HPDE6-E6E7 (cell line): ENCODE measurements at regions not wholly inside any gene's neighbourhood (a gene's known extent, or its start where the extent isn't known, plus 50 kb on each side); places are given as distances from the start of the nearest gene placed in this dataset.

Experiments used
- DNase-seq: peaks from one replicate; pipeline ENCODE4 v3.0.0; 2011; ENCODE audit warnings: missing footprints; ENCODE audit errors: extremely low spot score

DNA sequence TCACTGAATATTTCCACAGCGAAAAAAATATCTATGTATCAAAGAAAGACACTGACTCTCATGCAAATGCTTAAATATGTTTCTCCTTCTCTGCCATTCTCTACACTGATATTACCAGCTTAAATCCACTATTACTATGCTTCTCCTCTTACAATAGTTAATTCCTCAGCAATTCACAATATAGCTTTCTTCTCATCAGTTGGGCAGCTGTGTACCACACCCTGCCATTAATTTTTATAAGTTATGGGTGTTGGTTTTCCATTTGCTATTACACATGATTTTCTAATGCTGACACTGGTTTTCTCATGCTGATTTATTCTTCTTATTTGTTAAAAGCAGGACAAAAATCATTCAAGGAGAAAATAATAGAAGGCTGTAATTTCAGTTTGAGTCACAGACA lies 251.8 kb downstream of the TBX15 start:
- no peak for DNase-seq

DNA sequence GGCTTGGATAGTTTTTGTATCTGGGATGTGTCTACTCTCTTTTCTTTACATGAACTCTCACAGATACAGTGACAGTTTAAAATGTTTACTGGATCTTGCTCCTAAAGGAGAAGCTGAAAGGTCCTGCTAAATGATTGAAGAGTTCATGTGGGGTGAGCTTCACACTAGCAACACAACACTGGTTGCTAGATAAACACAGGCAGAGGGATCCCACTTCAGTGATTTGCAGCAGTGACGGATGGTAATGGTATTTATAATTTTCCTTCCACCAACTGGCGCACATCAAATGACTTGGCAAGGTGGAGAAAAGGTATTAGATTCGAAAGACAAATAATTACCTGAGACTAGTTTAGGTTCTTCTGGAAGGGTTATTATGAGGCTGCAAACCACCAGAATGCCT lies 270.2 kb downstream of the TBX15 start:
- DNase-seq: no peak

DNA sequence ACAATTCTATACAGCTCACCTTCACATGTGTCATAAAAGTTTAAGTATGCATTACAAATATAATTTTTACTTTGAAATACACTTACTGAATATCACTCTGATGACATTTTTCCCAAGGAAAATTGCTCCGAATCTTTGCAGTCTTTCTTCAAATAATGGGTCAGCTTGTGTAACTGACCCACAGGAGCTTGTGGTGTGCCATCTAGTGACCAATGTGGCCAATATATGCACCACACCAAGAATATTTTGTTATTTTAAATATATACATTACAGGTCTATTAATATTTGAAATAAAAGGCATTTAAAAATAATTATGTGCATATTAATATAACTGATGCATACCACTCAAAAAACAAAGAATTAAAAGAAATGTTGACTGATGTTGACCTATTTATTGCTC lies 271.4 kb downstream of the TBX15 start:
- DNase-seq: no peak

DNA sequence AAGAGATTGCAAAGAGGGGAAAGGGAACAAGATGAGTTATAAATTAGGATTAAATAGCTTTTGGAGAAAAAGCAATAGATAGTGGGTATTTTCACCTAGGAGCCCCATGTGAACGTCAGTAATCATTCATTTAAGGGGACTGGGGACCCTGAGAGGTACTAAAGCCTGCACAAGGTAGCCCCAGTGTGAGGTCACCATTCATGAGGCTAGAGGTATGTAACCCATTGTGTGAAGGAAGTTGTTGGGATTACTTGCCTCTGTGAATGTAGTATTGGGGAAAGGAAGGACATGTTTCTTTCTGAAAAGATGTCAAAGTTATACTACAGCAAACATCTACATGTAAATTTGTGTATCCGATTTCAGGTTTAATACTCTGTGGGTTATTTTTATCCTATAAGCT lies 276.8 kb downstream of the TBX15 start:
- DNase-seq: no peak

DNA sequence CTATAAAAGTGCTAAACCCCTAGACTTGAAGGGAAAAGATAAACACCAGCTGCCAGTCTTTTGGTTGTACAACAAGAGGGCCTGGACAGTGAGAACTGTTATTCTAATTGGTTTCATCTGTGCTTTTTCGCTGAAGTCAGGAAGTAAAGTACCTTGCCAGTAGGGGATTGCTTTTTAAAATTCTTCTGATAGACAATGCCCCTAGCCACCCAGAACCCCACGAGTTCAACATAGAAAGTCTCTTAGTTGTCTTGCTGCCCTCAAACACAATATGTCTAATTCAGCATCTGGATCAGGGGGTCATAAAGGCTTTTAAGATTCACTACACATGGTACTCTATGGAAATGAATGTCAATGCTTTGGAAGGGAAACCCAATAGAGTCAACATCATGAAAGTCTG lies 289.2 kb downstream of the TBX15 start:
- no peak for DNase-seq

DNA sequence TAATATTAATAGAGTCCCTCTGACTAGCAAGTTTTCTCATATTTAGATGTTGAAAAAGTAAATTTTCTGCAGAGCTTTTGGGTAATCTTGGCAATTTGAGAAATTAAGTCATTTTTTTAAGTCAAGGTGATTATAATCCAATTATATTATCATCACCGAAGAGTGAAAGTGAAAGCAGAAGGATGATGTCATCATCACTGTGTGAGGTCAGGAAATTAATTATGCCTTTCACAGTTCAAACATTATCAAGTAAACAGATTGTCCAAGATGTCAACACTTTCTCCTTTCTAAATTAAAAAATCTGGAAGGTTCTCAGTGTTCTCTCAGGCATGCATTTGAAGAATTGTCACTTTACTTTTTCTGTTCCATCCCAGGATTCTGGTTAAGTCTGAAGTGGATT lies 296.0 kb downstream of the TBX15 start:
- no peak for DNase-seq

DNA sequence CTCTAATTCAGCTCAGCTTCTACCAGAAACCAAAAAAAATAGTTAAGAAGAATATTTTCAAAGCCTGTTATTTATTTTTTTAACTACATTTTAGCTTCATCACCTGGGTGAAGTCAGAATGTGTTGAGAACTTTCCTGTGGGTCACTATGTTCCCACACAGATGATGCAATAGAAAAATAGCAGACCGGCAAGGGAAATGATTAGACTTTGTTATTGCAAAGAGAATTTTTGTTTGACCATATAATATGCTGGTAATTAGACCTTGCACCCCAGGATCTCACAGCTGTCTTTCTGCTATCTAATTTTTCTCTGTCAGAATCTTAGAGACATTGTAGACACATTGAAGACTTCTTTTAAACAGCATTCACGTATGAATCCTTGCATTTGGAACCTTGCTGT lies 299.3 kb downstream of the TBX15 start:
- DNase-seq: no peak

DNA sequence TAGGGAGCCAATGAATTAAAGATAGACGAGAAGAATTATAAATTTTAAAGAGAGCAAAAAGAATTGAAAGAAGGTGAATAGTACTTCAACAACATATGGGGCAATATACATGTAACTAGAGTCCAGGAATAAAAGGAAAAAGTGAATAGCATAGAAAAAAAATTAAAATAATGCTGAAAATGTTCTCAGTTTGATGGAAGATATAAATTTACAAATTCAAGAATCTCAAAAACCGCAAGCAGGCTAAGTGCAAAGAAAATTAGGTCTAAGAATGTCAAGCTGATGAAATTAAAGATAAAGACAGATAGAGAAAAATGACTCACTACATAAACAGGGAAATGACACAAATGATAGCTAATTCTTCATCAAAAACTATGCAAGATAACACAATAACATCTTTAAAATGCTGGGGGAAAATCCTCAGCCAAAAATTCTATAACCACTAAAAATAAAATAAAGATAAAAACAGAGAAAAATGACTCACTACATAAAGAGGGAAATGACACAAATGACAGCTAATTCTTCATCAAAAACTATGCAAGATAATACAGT lies 326.3 kb downstream of the TBX15 start:
- no peak for DNase-seq

DNA sequence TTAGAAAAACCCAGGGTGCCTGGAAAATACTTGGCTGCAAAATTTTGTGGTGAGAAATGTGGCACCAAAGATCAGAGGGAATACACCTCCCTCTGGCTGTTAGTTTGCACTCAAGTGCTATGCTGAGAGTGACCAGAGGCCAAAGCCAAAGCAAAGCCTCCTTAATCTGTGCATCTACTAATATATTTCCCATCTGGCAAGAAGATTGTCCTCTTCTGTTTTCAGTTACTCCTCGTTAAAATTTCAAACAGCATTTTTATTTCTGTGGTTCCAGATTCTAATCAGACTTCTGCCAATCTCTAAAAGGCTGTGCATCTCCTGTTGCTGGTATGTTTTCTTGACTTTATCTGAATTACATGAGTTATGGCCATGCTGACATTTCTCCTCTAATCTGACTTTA lies 327.4 kb downstream of the TBX15 start:
- no peak for DNase-seq

DNA sequence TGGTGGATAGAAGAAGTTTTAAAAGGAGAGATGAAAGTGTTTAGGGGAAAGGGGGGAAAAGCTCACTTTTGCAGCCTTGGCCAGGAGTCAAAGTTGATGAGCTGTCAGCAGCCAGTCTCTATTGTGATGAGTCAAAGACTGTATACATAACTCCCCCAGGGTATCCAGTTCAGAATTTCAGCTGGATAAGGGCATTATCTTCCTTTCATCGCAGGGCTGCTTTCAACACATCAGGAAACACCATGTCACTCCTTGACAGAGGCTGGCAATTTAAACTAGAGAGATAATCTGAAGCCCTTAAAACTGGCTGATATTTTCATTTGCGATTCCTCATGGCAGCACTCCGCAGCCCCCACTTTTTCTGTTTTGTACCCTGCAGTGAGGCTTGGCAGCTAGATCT lies 328.5 kb downstream of the TBX15 start:
- no peak for DNase-seq

DNA sequence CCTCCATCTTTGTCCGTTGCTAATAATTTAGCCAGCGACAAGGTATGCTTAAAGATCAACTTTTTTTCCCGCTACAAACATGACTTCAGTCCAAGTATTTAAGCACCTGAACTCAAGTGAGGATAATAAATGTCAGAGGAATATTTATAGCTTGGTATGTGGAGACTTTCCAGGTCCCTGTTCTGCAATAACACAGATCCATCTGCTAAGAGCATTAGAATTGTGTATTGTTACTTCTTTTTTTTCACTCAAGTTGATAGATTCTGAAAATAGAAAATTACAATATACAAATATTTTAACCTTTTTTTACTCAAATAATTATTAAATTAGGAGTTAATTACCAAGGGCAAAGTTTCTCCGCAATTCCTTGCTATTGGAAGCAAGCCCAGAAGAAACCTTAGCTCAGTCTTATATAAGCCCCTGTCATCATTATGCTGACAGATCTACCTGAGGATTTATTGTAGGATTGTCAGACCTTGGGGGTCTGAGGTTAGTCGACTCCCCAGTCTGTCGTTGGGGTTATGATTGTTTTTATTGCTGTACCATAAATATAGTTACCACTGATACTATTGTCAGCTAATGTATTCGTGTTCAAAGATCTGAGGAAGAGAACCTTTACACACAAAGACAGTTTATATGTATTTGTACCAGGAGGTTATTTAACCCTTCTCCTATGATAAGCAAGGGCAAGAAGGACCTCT lies 337.9 kb downstream of the TBX15 start:
- DNase-seq: no peak

DNA sequence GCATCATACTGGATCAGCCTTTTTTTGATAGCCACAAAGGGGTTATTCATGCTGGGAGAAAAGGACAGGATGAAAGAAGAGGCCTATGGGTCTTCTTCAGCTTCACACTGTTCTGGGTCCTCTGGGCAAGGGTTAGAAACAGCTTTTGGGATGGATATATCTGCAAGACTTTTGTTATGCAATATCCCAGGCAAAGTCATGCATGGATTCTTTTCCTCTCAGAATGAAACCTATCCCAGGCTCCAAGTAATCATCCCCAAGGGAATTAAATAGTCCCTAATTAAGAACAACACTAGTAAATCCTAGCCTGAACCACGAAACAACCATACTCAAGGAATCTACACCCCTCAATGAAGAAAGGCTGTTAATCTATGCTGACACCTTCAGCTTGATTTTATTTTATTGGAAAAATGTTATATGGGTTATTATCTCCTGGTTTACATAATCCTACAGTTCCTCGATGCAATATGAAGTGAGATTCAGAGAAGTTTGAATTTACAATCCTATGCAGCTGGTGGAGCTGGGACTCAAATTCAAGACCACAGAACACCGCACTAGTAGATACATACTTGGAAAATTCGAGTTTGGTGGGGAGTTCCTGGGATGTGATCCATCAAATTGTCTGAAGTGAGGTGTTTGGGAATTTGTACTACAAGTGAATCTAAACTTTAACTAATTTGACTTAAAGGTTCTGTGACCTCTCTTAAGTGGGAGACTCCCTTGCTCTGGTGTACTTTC lies 338.6 kb downstream of the TBX15 start:
- no peak for DNase-seq

DNA sequence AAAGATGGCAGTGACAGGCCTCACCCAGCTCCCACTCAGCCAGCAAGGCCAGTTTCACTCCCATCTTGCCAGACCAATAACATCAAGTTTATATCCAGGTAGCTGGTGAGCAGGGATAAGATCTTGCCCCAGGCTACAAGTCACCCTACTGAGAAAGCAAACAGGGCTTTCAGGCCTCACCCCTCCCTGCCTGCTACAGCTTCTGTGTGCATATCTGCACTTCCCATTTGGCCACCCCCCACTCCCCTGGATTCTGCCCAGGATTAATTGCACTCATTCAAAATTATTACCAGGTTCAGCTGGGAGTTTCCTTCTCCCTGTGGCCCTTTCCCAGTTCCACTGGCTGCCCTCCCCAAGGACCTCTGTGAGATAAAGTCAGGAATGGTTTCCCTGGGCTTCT lies 352.1 kb downstream of the TBX15 start:
- no peak for DNase-seq

DNA sequence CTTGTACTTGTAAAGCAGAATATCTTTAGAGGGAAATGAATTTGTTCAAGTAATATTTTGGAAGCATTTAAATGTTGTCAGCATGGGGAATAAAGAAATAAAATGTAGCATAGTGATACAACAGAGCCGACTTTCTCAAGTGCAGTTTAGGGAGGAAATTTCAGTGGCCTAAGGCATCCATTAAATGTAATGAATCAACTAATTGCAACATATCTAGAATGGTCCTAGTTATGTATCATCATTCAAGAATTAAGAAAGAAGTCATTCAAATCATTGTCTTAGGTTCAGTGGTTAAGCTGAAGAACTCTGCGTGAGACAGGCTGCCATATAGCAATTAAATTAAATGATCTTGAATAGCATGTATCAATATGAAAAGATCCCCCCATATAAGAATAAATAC lies 360.7 kb downstream of the TBX15 start:
- DNase-seq: no peak

DNA sequence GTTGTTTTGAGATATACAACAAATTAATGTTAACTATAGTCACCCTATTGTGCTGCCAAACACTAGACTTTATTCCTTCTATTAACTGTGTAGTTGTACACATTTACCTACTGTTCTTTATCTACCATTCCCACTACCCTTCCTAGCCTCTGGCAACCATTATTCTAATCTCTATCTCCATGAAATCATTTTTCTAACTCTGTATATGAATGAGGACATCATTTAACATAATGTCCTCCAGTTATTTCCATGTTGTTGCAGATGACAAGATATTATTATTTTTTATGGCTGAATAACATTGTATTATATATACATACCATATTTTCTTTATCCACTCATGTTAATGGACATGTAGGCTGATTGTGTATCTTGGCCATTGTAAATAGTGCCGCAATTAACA lies 366.3 kb downstream of the TBX15 start:
- no peak for DNase-seq

DNA sequence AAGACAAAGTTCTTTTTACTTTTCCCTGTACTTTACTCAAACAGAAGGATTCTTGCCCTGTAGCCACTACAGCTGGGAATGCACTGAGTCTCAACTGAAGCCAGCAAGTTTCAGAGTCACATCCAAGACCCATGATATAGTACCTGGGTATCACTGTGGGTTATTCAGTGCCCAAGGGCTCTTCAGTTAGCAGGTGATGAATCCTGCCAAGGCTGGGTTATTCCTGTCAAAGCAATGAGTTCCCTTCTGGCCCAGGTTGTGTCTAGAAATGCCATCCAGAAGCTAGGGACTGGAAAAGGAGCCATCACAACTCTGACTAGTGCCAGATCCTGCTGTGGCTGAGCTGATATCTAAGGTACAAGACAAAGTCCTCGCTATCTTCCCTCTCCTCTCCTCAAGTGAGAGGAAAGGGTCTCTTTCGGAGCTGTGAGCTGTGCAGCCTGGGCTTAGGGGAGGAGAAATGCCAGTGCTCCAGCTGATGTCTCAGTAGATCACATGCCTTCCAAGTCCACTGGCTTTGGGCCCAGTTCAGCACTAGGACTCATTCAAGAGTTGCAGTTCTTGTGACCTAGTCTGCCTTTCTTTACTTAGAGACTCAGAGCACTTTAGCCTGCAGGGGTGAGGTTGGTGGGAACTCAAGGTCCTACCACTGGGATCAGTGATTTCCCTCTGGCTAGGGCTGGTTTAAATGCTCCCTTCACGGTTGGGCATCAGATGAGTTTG lies 369.4 kb downstream of the TBX15 start:
- DNase-seq: no peak

DNA sequence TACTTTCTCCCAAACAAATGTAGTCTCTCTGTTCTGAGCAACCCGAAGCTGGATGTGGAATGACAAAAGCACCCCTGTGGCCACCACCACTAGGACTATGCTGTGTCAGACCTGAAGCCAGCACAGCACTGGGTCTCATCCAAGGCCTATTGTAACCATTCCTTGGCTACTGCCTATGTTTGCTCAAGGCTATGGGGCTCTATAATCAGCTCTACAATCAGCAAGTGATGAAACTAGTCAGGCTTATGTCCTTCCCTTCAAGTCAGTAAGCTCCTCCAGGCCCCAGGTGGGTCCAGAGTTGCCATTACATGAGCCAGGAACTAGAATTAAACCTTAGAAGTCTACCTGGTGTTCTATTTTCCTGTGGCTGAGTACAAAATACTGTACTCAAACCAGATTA lies 370.2 kb downstream of the TBX15 start:
- DNase-seq: no peak

DNA sequence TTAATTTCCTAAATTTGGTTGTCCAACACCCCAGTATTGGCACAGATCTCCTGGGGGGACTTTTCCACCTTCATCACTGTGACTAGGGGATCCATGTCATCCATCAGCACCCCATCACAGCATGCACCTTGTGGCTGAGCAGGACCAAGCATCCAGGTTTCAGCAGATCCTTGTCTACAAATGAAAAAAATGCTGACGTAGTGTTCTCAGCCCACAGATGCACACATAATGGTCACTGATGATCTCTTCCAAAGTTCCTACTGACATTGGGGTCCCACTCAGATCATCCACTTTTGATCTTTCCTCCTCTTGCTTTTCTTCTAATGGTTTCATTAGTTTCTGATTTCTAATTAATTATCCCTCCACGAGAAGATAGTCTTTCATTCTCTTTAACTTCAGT lies 373.1 kb downstream of the TBX15 start:
- DNase-seq: no peak

DNA sequence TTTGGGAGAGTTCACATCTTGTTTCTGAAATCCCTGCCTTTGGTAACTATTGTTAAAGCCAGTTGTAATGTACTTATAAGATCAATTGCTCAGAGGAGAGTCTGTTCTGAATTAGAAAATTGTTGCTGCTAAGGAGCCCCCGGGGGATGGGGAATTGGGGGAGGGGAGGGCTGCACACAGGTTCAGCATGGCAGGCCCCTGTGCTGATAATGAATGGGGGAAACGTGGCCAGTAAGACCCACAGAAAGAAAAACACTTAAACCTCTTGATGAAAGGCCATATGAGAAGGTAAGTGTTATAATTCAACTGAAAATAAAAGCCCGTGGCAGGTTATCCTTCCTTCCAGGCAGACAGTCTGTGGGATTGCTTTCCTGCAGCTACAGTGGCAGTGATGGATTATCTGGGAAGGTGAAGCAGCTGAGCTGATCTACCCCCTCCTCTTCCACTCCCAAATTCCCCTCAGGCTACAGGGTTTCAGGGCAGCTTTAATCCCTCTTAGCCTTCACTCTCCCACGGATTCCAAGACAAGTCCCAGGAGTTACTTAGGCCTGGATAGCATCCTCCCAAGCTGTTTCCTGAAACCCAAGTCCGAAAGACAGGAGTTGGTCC lies 398.8 kb downstream of the TBX15 start:
- no peak for DNase-seq

DNA sequence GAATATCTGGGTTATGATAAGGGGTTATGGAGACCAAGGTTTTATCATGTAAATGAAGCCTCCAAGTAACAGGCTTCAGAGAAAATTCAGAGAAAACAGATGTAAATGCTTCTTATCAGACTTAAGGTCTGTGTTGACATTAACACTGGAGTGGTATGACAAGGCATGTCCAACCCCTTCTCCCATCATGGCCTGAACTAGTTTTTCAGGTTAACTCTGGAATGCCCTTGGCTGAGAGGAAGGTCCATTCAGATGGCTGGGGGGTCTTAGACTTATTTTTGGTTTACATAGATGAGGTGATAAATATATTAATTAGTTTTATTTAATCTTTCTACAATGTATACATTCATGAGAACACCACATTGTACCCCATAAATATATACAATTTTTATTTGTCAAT lies 399.6 kb downstream of the TBX15 start:
- no peak for DNase-seq

DNA sequence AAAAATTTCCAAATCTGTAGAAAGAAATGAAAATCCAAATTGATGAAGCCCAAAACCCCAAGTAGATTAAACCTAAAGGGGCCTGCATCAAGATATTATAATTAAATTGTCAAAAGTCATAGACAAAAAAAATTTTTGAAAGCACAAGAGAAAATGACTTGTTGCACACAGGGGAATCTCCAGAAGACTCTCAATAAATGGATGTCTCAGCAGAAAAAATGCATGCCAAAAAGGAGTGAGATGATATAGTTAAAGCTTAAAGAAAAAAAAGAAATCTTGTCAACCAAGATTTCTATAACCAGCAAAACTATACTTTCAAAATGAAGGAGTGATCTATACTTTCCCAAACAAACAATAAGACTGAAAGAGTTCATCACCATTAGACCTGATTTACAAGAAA lies 393.2 kb upstream of the SPAG17 start:
- no peak for DNase-seq

DNA sequence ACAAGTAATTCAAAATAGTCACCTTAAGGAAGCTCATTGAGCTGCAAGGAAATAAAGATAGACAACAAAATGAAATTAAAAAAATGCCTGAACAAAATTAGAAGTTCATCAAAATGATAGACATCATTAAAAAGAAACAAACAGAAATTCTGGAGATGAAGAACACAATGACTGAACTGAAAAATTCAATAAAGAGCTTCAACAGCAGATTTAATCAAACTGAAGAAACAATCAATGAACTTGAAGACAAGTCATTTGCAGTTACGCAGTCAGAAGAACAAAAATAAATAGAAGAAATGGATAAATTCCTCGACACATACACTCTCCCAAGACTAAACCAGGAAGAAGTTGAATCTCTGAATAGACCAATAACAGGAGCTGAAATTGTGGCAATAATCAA lies 390.0 kb upstream of the SPAG17 start:
- no peak for DNase-seq
